Head of caudate nucleus (tissue), 42 donors: ENCODE measurements at regions not wholly inside any gene's neighbourhood (a gene's known extent, or its start where the extent isn't known, plus 50 kb on each side); places are given as distances from the start of the nearest gene placed in this dataset.
A peak's percentile ranks its signal among the peaks of the same experiment; 100 is the strongest.

ENCODE experiments used
- DNase-seq, 42 donors: peaks; one replicate each; pipeline versions ENCODE4 v3.0.0 to v3.0.0-alpha.2; 2020 to 2021; ENCODE audit warnings: mixed read lengths in 7 of 42
- intact Hi-C: fragments of 100-400 bp; cut with DNase I; formaldehyde crosslinking; loops from one replicate; pipeline ENCODE4 v1.15.0; 2022

GRCh38 chr1:209248649-209249279 lies 334.8 kb upstream of the CAMK1G start:
- peak in 37 of 42 donors; percentile 9 to 87 (median 61) for DNase-seq
- intact Hi-C loops, result no loop called here

DNA sequence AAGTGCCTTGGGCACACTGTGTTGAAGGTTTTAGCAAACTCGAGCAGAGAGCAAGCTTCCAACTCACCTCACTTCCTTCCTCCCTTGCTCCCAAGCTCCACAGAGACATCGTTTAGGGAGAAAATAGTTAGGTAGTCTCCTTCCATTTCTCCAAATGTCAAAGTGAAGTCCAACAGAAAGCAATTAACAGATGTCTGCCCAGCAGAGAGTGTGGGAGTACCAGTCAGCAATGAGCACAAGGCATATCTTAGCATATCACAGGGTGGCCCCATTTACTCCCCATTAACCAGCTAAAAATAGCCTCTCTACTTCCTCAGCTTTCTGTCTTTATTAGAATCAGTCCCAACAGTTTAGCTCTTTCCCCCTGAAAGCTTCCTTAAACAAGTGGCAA lies 334.2 kb upstream of the CAMK1G start:
- no peak for DNase-seq
- intact Hi-C loops, result no loop called here

DNA sequence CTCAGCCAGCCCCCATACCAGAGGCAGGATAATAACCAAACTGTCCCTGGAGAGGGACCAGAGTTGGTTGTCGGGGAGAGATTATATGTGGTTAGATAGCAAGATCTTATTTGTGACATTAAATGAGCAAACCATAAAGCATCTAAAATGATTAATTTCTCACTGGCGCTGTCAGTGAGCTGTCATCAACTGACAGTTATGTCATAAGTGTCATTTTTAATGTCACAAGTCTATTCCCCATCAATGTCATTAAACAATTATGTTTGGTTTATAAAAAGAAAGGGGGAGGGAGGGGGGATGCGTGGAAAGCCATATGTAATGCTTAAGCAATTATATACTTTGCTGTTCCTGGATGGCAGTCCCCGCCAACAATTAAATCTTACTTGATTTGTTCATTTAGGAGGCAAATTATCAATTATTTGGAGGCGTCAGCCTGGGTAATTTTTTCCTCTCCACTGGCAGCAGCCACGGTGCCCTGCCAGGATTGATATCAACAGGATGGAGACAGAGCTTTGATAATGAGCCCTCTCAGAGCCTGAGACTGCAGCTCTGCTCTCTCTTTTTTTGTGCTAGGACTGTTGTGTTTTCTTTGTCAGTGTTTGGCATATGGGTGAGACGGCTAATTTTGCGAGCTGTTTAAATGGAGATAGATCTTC lies 333.6 kb upstream of the CAMK1G start:
- intact Hi-C loops, result no loop called here
- peak in 1 of 42 donors; percentile 10 for DNase-seq

GRCh38 chr1:209250861-209251636 lies 332.5 kb upstream of the CAMK1G start:
- no peak for DNase-seq
- intact Hi-C loops, result no loop called here

DNA sequence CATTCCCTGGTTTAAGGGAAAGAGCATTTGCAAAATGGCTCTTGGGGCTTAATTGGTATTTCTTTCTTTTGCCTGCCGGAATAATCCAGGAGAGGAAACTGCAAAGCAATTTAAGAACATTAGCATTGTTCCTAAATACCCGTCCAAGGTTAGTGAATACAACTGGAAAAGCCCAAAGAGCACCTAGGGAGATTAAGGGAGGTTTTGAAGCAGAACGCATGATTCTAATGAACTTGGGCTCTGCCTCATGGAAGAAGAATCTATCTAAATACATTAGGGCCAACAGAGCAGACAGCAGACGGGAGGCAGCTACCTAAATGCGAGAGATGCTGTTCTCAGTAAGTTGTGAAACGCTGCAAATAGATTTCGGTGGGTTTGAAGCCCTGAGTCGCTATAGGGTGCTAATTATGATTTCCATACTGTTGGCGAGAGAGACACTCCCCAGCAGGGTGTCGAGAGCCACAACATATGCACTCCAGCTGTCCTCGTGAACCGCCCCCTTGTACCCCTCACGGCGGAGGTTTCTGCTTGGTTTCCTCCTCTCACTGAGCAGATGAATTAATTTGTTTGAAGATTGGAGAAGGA lies 326.7 kb upstream of the CAMK1G start:
- no peak for DNase-seq
- intact Hi-C loops, result no loop called here

DNA sequence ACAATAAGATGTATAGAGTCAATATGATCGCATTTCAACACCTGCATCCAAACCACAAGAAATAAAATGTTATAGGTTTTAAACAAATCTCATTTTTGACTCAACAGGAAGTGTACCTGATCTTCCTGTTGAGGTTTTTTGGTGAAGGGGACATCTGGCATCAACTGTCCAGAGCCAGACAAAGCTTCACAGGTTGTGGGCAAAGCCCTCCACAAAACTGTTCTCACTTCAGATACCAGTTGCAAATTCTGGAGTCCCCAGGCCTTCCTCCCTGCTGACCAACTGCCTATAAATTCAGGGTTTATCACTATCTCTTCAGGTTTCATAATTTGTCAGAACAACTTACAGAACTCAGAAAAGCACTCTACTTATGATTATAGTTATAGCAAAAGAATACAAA lies 326.1 kb upstream of the CAMK1G start:
- no peak for DNase-seq
- intact Hi-C loops, result no loop called here

DNA sequence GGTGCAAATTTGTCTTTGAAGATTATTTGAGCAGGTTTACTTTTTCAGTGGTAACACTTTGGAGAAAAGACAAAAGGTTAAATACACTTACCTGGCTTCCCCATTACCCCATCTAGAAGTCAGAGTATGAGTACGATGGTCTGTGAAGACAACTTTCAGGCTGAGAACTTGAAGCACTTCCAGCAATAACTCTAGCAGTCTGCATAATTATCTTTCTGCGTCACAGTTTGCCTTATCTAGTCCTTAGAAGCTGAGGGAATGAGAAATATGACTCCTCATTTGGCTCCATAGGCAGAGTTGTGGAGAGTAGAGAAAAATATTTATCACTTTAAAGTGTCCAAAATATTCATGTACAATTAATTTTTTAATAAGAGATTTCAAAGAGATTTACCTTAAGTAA lies 323.4 kb upstream of the CAMK1G start:
- intact Hi-C loops, result no loop called here
- DNase-seq, result no peak

DNA sequence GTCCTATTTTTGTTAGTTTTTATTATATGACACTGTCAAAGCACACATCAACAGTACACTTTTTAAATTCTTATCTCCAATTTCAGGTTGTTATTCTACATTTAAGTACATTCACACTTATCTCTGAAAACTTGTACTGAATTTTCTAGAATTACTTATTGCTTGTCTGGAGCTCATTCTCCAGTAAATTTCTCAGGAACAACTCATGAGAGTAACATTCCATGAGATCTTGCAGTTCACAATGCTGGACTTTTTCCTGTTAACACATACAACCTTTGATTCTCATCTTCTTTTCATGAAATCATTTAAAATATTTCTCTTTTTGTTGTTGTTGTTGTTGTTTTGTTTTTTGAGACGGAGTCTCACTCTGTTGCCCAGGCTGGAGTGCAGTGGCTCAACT lies 320.9 kb upstream of the CAMK1G start:
- no peak for DNase-seq
- intact Hi-C loops, result no loop called here

- intact Hi-C loops, result no loop called here
- no peak for DNase-seq
Measured at GRCh38 chr1:209265301-209265700, 318.2 kb upstream of the CAMK1G start.

DNA sequence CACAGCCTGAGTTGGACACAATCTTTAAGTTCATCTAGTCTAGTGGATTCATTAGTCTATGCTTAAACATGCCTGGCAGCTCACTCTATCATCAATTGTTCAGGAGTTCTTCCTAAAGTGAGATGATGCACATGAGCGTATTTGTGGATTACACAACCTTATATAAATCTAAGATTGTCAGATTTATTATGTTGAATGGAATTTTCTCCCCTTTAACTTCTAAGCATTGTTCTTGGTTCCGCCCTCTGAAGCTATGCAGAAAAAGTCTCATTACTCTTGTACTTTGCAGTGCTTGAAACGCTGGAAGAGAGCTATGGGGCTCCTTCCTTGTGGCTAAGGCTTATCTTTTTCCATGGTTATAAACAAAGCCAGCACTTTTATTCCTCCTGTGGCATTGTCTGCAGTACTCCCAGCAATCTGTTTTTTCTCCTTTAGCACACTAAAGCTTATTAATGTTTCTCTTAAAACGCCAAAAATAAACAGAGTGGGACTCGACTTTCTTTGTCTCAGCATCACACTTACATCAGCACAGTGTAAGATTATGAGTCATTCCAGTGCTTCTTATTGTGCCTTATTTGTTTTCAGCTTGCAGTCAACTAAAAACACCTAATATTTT lies 316.8 kb upstream of the CAMK1G start:
- no peak for DNase-seq
- intact Hi-C loops, result no loop called here

- intact Hi-C loops, result no loop called here
Measured at GRCh38 chr1:209267968-209268367, 315.5 kb upstream of the CAMK1G start.

DNA sequence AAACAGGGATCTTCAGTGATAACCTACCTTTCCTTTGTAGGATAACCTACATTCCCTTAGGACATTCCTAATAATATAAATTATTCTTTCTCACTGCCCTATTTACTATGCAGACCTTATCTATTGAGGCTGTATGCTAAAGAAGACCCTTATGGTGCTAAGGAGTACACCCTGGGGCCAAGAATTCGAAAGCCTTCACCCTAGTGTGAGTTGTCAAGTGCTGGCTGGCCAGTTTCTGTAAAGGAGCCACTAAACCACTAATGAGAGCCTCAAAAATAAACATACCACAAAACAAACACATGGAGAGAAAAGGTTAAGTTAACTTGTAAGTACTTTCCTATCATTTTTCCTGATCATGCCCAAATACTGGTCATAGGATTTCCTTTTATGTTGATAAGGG lies 315.0 kb upstream of the CAMK1G start:
- no peak for DNase-seq
- intact Hi-C loops, result no loop called here

More at GRCh38 chr1:209267968-209268367, 315.5 kb upstream of the CAMK1G start:
- no peak for DNase-seq

GRCh38 chr1:209276321-209276720 lies 307.2 kb upstream of the CAMK1G start:
- intact Hi-C loops, result no loop called here
- DNase-seq, result no peak

GRCh38 chr1:209277662-209278061 lies 305.9 kb upstream of the CAMK1G start:
- no peak for DNase-seq
- intact Hi-C loops, result no loop called here

DNA sequence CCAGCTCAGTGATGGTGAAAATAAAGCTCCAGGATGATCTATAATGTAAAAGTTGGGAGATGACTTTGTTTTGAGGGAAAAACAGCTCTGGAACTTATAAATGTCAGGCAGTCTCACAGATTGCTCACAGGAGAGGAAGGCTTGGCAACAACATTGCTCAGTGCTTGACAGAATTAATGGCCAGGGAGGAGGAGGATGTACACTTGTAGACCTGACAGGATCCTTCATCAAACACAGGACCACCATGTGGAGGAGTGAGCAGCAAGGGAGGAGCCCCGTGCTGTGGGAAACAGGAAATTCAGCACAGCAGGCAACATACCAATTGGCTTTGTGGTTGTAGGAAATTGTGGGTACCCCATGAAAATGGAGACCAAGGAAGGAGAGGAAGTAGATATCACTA lies 291.8 kb upstream of the CAMK1G start:
- intact Hi-C loops, result no loop called here

DNA sequence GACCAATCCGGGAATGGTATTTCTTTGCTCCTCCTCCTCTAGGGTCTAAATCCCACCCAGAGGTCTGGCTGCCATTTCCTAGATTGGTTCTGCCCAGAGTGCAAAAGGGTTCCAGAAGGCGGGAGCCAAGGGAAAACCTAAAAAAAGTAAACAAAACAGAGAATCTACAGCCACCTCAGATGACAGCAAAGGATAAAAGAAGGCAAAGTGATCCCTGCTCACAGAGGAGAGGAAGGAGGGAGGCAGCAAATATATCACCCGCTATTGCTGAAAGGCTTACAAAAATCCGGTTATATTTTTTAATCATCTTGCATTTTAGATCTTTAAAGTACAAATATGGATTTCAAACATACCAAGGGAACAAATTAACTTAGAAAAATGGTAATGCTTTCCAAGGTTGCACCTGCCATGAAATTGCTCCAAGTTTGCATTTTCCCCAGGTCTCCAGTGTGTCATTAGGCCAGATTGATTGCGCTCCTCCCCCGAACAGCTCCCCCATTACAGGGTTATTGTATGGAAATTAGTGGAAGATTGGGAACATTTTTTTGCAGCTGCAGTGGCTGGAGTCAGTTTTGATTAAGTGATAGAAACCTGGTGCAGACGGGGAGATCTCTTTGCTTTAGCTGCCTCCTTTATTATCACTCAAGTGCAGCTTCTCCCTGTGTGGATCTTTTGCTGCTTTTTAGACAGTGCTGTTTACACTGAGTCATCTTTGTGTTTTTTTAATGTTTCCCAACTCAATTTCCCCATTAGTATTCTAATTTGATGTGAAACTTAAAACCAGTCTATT lies 280.5 kb upstream of the CAMK1G start:
- DNase-seq, result no peak
- intact Hi-C loops, result no loop called here

More for the DNA sequence above, 291.8 kb upstream of the CAMK1G start:
- no peak for DNase-seq

- DNase-seq, result no peak
- intact Hi-C loops, result no loop called here
Measured at GRCh38 chr1:209304166-209304565, 279.3 kb upstream of the CAMK1G start.

GRCh38 chr1:209305221-209305954 lies 278.1 kb upstream of the CAMK1G start:
- intact Hi-C loops, result no loop called here
- no peak for DNase-seq
